ENCODE measurements at regions not wholly inside any gene's neighbourhood (a gene's known extent, or its start where the extent isn't known, plus 50 kb on each side); places are given as distances from the start of the nearest gene placed in this dataset.

- no peak; the same call in 1 of the 2 replicates for TF ChIP-seq CTCF (conservative IDR thresholded peaks at IDR 0.05)
- H3K27ac ChIP-seq = peak overlapping the region; percentile 98
Measured at GRCh38 chr22:46036558-46037408, 59.8 kb upstream of the WNT7B start.

GRCh38 chr22:46038174-46038487, 61.2 kb upstream of the WNT7B start:
- TF ChIP-seq CTCF (conservative IDR thresholded peaks at IDR 0.05) = no peak
- peak overlapping the region; percentile 98 for H3K27ac ChIP-seq

- peak; percentile 39; the same call in 1 of the 2 replicates for TF ChIP-seq ZFX (IDR thresholded peaks at IDR 0.05)
- no peak for TF ChIP-seq CTCF (conservative IDR thresholded peaks at IDR 0.05)
- H3K27ac ChIP-seq = peak overlapping the region; percentile 98
Measured at GRCh38 chr22:46038516-46039430, 61.8 kb upstream of the WNT7B start.

GRCh38 chr22:46039535-46039934, 62.6 kb upstream of the WNT7B start:
- peak overlapping the region; percentile 98 for H3K27ac ChIP-seq
- no peak for TF ChIP-seq ZFX (IDR thresholded peaks at IDR 0.05)
- TF ChIP-seq CTCF (conservative IDR thresholded peaks at IDR 0.05) = no peak

- H3K27ac ChIP-seq = peak overlapping the region; percentile 99
- TF ChIP-seq ZFX (IDR thresholded peaks at IDR 0.05) (no peak), CTCF (conservative IDR thresholded peaks at IDR 0.05) (no peak)
Measured at GRCh38 chr22:46040471-46041465, 63.8 kb upstream of the WNT7B start.

- no peak for TF ChIP-seq CTCF (conservative IDR thresholded peaks at IDR 0.05)
- no peak for TF ChIP-seq ZFX (IDR thresholded peaks at IDR 0.05)
- peak overlapping the region; percentile 99 for H3K27ac ChIP-seq
Measured at GRCh38 chr22:46041642-46042041, 64.7 kb upstream of the WNT7B start.

Data from C4-2B (cell line).